H9 (cell line): ENCODE measurements at regions not wholly inside any gene's neighbourhood (a gene's known extent, or its start where the extent isn't known, plus 50 kb on each side); places are given as distances from the start of the nearest gene placed in this dataset.
A peak's percentile ranks its signal among the peaks of the same experiment; 100 is the strongest.

Source experiments
- DNase-seq: peaks from one replicate; pipeline ENCODE4 v3.0.0-alpha.2; 2017
- H2AFZ ChIP-seq: one replicate; pipeline ENCODE4 v1.6.1; 2013; ENCODE audit warnings: mild to moderate bottlenecking, low read length, control low read depth, moderate library complexity
- H2AK5ac ChIP-seq: 2 replicates; pipeline ENCODE4 v1.6.1; 2013; ENCODE audit warnings: low read length, control low read depth, mixed read lengths; ENCODE audit not compliant: insufficient read length
- H2BK120ac ChIP-seq: one replicate; pipeline ENCODE4 v1.6.1; 2013; ENCODE audit warnings: low read depth, mild to moderate bottlenecking, low read length, control low read depth, inconsistent platforms; ENCODE audit not compliant: poor library complexity, severe bottlenecking
- H2BK12ac ChIP-seq: 2 replicates; pipeline ENCODE4 v1.6.1; 2013; ENCODE audit warnings: low read length, control low read depth, mixed read lengths, low read depth; ENCODE audit not compliant: insufficient read length
- H2BK15ac ChIP-seq: 2 replicates; pipeline ENCODE4 v1.6.1; 2013; ENCODE audit warnings: low read depth, low read length, control low read depth
- H2BK20ac ChIP-seq: one replicate; pipeline ENCODE4 v1.6.1; 2013; ENCODE audit warnings: low read depth, mild to moderate bottlenecking, low read length, control low read depth, inconsistent platforms; ENCODE audit not compliant: poor library complexity, severe bottlenecking
- H2BK5ac ChIP-seq: 2 replicates; pipeline ENCODE4 v1.6.1; 2013; ENCODE audit warnings: low read length, control low read depth, mixed read lengths; ENCODE audit not compliant: insufficient read length
- H3K14ac ChIP-seq: 2 replicates; pipeline ENCODE4 v1.6.1; 2013; ENCODE audit warnings: low read length, control low read depth; ENCODE audit not compliant: insufficient read depth
- H3K18ac ChIP-seq: 2 replicates; pipeline ENCODE4 v1.6.1; 2013; ENCODE audit warnings: low read depth, mild to moderate bottlenecking, mixed read lengths, low read length, control low read depth; ENCODE audit not compliant: insufficient read length
- H3K23ac ChIP-seq: 2 replicates; pipeline ENCODE4 v1.6.1; 2013; ENCODE audit warnings: low read length, control low read depth, mixed read lengths, low read depth; ENCODE audit not compliant: insufficient read length
- H3K23me2 ChIP-seq: 2 replicates; pipeline ENCODE4 v1.6.1; 2013; ENCODE audit warnings: low read depth, mild to moderate bottlenecking, mixed read lengths, low read length, control low read depth; ENCODE audit not compliant: insufficient read length, poor library complexity, severe bottlenecking
- H3K27ac ChIP-seq: 2 replicates; pipeline ENCODE4 v1.5.1; 2013; ENCODE audit warnings: low read length, control low read depth, mixed read lengths, low read depth; ENCODE audit not compliant: insufficient read length
- H3K27me3 ChIP-seq: 2 replicates; pipeline ENCODE4 v1.6.1; 2013; ENCODE audit warnings: low read length, control low read depth, inconsistent platforms; ENCODE audit not compliant: insufficient read depth
- H3K4ac ChIP-seq: 2 replicates; pipeline ENCODE4 v1.6.1; 2013; ENCODE audit warnings: low read depth, mild to moderate bottlenecking, control low read depth, inconsistent platforms, low read length, moderate library complexity
- H3K4me1 ChIP-seq: 2 replicates; pipeline ENCODE4 v1.6.1; 2013; ENCODE audit warnings: low read length, control low read depth, inconsistent platforms; ENCODE audit not compliant: insufficient read depth
- H3K4me2 ChIP-seq: 2 replicates; pipeline ENCODE4 v1.6.1; 2013; ENCODE audit warnings: low read length, control low read depth, mixed read lengths; ENCODE audit not compliant: insufficient read length, insufficient read depth
- H3K56ac ChIP-seq: 2 replicates; pipeline ENCODE4 v1.6.1; 2013; ENCODE audit warnings: low read depth, mild to moderate bottlenecking, mixed read lengths, low read length, control low read depth; ENCODE audit not compliant: insufficient read length
- H3K79me1 ChIP-seq: 2 replicates; pipeline ENCODE4 v1.6.1; 2013; ENCODE audit warnings: low read depth, mild to moderate bottlenecking, moderate library complexity, low read length, control low read depth, inconsistent platforms; ENCODE audit not compliant: insufficient read depth, poor library complexity, severe bottlenecking
- H3K79me2 ChIP-seq: 2 replicates; pipeline ENCODE4 v1.6.1; 2013; ENCODE audit warnings: low read length, control low read depth, inconsistent platforms; ENCODE audit not compliant: insufficient read depth
- H3K9ac ChIP-seq: 2 replicates; pipeline ENCODE4 v1.6.1; 2013; ENCODE audit warnings: low read length, control low read depth, mixed read lengths; ENCODE audit not compliant: insufficient read length; ENCODE audit errors: extremely low read depth
- H3K9me3 ChIP-seq: one replicate; pipeline ENCODE4 v1.6.1; 2013; ENCODE audit warnings: low read depth, low read length, inconsistent platforms; ENCODE audit not compliant: control insufficient read depth
- H3T11ph ChIP-seq: one replicate; pipeline ENCODE4 v1.6.1; 2013; ENCODE audit warnings: mild to moderate bottlenecking, low read length, control low read depth, inconsistent platforms
- H4K20me1 ChIP-seq: one replicate; pipeline ENCODE4 v1.6.1; 2013; ENCODE audit not compliant: control insufficient read depth, insufficient read length, insufficient read depth
- H4K5ac ChIP-seq: 2 replicates; pipeline ENCODE4 v1.6.1; 2013; ENCODE audit warnings: low read depth, mild to moderate bottlenecking, mixed read lengths, low read length, control low read depth; ENCODE audit not compliant: insufficient read length
- H4K8ac ChIP-seq: replicated peaks from 2 replicates; pipeline ENCODE4 v1.6.1; 2013; ENCODE audit warnings: low read length, control low read depth, mixed read lengths, low read depth; ENCODE audit not compliant: insufficient read length
- H4K91ac ChIP-seq: 2 replicates; pipeline ENCODE4 v1.6.1; 2013; ENCODE audit warnings: low read depth, mild to moderate bottlenecking, moderate library complexity, mixed read lengths, low read length, control low read depth; ENCODE audit not compliant: insufficient read length
- H3K27ac Mint-ChIP-seq, 3 experiments: 2 replicates in 2 of 3; 3 replicates in 1 of 3; pipeline ENCODE4 v1.8.0; 2020 to 2021; ENCODE audit warnings: mixed read lengths in 3 of 3, mild to moderate bottlenecking in 1 of 3, moderate library complexity in 1 of 3
- H3K27me3 Mint-ChIP-seq: 2 replicates; pipeline ENCODE4 v1.8.0; 2021; ENCODE audit warnings: low read depth, mild to moderate bottlenecking, moderate library complexity, mixed read lengths
- H3K36me3 Mint-ChIP-seq, 3 experiments: 2 replicates in 2 of 3; 3 replicates in 1 of 3; pipeline ENCODE4 v1.8.0; 2020 to 2021; ENCODE audit warnings: low read depth in 3 of 3, mixed read lengths in 3 of 3; ENCODE audit not compliant: insufficient read depth in 1 of 3
- H3K4me1 Mint-ChIP-seq, 2 experiments: 2 replicates each; pipeline ENCODE4 v1.8.0; 2020; ENCODE audit warnings: mixed read lengths in 2 of 2
- H3K4me3 Mint-ChIP-seq, 2 experiments: 2 replicates in 1 of 2; 3 replicates in 1 of 2; pipeline ENCODE4 v1.8.0; 2020 to 2021; ENCODE audit warnings: mild to moderate bottlenecking in 2 of 2, mixed read lengths in 2 of 2, moderate library complexity in 1 of 2
- H3K9me3 Mint-ChIP-seq, 2 experiments: 2 replicates in 1 of 2; 3 replicates in 1 of 2; pipeline ENCODE4 v1.8.0; 2020; ENCODE audit warnings: mild to moderate bottlenecking in 2 of 2, mixed read lengths in 2 of 2, moderate library complexity in 1 of 2
- CTCF ChIP-seq: fragments of 200-600 bp; sonication (generic); conservative IDR thresholded peaks from 3 replicates; pipeline ENCODE4 v1.8.0; 2021; ENCODE audit warnings: antibody characterized with exemption, mild to moderate bottlenecking
- WGBS: extraction: QIAGEN DNeasy Blood & Tissue Kit; methylation state at CpG from one replicate; pipeline ENCODE4 v1.1.7; 2013; ENCODE audit warnings: missing lambda C conversion rate, low lambda C conversion rate, mixed read lengths; ENCODE audit not compliant: insufficient read length; ENCODE audit errors: extremely low coverage; 5-methylcytosine and 5-hydroxymethylcytosine counted together

DNA sequence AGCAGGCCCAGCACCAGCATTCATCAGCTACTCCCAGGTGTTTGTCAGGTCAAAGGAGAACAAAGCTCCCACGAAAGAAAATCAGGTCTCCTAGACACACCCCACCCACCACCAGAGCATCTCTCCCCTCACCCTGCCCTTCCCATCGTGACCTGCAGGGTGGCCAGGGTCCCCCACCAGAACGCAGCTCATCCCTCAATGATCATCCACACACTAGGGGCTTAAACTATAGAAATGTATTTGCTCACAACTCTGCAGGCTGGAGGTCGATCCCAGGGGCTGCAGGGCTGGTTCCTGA, 97.4 kb downstream of the RIPK4 start:
- Histone ChIP-seq H2BK12ac (no peak overlapping the region), H3K4ac (no peak overlapping the region), H4K8ac (no peak overlapping the region), H3K79me1 (no peaks in the 10 kb centered on the region), H2BK5ac (no peak overlapping the region), H2BK15ac (no peak overlapping the region), H4K91ac (no peak overlapping the region), H3K23me2 (no peaks in the 10 kb centered on the region), H3K56ac (no peak overlapping the region), H4K20me1 (no peaks in the 10 kb centered on the region), H2AFZ (no peak overlapping the region), H4K5ac (no peak overlapping the region), H3K27me3 (no peaks in the 10 kb centered on the region), H2BK120ac (no peak overlapping the region), H3K9me3 (no peaks in the 10 kb centered on the region), H3K18ac (no peak overlapping the region), H3K79me2 (no peaks in the 10 kb centered on the region), H3K14ac (no peak overlapping the region), H2BK20ac (no peak overlapping the region), H3K9ac (no peak overlapping the region), H3K4me2 (no peak overlapping the region), H3K27ac (no peak overlapping the region), H2AK5ac (no peak overlapping the region), H3T11ph (no peak overlapping the region), H3K23ac (no peak overlapping the region), H3K4me1 (no peaks in the 10 kb centered on the region; the same call in none of the 2 replicates)
- no peak for DNase-seq
- Mint-ChIP-seq H3K4me3 (no peak overlapping the region), H3K9me3 (no peaks in the 10 kb centered on the region), H3K27me3 (peaks cover 5% of the 10 kb centered on the region), H3K27ac (peak overlapping the region in 1 of 3 experiments; percentile 79; a peak in 1 of 7 replicates), H3K36me3 (no peaks in the 10 kb centered on the region; a peak in 1 of 7 replicates), H3K4me1 (peaks cover 0 to 9% of the 10 kb centered on the region in 2 experiments; a peak in 3 of 4 replicates)
- WGBS, result no CpG with 5 or more reads among the region's 4 CpGs
- TF ChIP-seq CTCF, result peak; percentile 38; the same call in 2 of the 3 replicates
